CD4-positive, alpha-beta T cell treated with Interferon gamma for 1 hour (primary cell): ENCODE measurements at regions not wholly inside any gene's neighbourhood (a gene's known extent, or its start where the extent isn't known, plus 50 kb on each side); places are given as distances from the start of the nearest gene placed in this dataset.
"Not testable (repeated sequence)": the region's sequence is repeated elsewhere in the genome, so short reads cannot be mapped to it uniquely, and the experiment has no call there.

Experiments used
- DNase-seq: peaks from one replicate; pipeline ENCODE4 v3.0.0-alpha.2; 2020

DNA sequence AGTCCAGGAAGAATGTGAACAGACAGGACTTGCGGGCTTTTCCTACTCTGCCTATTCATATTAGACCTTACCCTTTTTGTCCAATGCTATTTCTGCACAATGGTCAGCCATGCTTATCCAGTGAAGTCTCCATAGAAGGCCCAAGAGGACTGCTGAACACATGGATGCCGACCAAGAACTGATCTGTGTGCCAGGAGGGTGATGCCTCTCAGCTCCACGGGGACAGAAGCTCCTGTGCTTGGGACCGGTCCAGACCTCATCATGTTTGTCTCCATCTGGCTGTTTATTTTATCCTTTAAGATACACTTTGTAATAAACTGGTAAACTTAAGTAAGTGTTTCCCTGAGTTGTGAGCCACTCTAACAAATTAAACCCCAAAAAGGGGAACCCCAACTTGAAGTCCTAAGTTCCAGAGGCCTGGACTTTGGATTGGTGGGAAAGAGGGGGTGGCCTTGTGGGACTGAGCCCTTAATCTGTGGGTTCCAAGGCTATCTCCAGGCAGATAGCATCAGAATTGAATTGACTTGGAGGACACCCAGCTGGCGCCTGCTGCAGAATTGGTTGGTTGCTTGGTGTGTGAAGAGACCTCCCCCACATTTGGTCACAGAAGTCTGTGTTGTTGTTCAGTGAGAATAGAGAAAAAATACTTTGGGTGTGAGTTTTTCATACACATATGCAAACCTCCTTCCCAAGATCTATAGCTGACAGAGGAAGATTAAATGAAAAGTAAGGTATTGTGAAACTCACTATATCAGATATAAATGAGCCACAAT is 57.9 kb upstream of the ANKH start:
- no peak for DNase-seq

- no peak for DNase-seq
Observed at GRCh38 chr5:14928661-14929060, 57.1 kb upstream of the ANKH start.

DNA sequence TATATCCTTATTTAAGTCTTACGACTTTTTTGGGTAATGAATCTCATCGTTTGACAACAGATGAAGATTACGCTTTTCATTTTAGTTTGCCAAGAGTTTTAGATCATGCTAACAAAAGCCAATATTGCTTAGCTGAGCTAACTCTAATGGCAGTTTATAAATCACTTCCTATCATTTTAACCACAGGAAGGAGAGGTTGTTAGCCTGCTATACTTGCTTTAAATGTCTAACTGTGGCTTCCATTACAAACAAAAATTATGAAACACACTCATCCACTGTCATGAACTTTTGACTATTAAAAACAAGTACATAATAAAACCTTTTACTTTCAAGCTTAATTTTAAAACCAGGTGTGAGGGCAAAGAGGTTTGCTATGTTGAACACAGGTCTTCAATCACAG is 53.7 kb upstream of the ANKH start:
- DNase-seq: no peak

DNA sequence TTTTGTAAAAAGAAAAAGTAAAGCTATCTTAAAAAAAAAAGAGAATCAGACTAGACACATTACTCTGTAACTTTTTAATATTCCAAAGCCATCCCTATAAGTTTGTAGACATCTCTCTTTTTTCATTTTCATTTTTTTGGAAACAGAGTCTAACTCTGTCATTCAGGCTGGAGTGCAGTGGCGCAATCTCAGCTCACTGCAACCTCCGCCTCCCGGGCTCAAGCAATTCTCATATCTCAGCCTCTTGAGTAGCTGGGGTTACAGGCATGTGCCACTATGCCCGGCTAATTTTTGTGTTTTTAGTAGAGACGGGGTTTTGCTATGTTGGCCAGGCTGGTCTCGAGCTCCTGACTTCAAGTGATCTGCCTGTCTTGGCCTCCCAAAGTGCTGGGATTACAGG is 51.4 kb upstream of the ANKH start:
- DNase-seq: not testable (repeated sequence)

DNA sequence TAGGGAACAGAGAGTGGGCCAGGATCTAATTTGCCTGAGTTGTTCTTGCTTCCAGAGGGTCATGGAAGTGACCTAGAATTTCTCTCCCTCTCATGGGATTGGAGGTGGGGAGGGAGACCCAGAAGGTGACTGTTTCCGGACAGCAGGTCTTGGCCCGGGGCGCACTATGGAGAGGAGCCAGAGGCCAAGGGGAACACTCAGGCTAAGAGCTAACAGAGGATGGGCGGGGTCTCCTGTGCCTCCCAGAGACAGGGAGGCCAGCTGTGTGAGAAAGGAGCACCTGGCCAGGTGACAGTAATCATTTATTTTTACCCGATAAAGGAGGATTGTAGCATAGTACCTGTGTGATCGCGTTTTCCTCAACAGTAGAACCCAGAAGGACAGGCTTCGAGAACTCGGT is 50.9 kb upstream of the ANKH start:
- DNase-seq: no peak
